ENCODE measurements at regions not wholly inside any gene's neighbourhood (a gene's known extent, or its start where the extent isn't known, plus 50 kb on each side); places are given as distances from the start of the nearest gene placed in this dataset.

GRCh38 chr16:50419116-50419515 lies 50.3 kb upstream of the BRD7 start:
- Histone ChIP-seq H3K27me3 (ENCODE audit: control insufficient read depth, insufficient read depth, low read length) (no peaks in the 10 kb centered on the region), H3K36me3 (ENCODE audit: control insufficient read depth, insufficient read depth, low read length) (no peaks in the 10 kb centered on the region), H3K4me3 (ENCODE audit: low read depth, low read length) (no peak overlapping the region)
- no peak for TF ChIP-seq CTCF (IDR thresholded peaks at IDR 0.05; ENCODE audit: insufficient read depth, low read length, poor library complexity, severe bottlenecking)
- no peak for DNase-seq (ENCODE audit: low read depth)

All from kidney epithelial cell (primary cell).